ENCODE measurements at regions not wholly inside any gene's neighbourhood (a gene's known extent, or its start where the extent isn't known, plus 50 kb on each side); places are given as distances from the start of the nearest gene placed in this dataset.

GRCh38 chr12:31819427-31819826, 90.6 kb upstream of the AMN1 start:
- no peak for TF ChIP-seq CTCF (IDR thresholded peaks at IDR 0.05)
- TF ChIP-seq POLR2A (IDR thresholded peaks at IDR 0.05), result no peak

Measured in uterus (tissue), 2 donors.